ENCODE measurements at regions not wholly inside any gene's neighbourhood (a gene's known extent, or its start where the extent isn't known, plus 50 kb on each side); places are given as distances from the start of the nearest gene placed in this dataset.

GRCh38 chr19:28118235-28118634 is 1094.7 kb downstream of the UQCRFS1 start:
- TF ChIP-seq, protein P1, sequence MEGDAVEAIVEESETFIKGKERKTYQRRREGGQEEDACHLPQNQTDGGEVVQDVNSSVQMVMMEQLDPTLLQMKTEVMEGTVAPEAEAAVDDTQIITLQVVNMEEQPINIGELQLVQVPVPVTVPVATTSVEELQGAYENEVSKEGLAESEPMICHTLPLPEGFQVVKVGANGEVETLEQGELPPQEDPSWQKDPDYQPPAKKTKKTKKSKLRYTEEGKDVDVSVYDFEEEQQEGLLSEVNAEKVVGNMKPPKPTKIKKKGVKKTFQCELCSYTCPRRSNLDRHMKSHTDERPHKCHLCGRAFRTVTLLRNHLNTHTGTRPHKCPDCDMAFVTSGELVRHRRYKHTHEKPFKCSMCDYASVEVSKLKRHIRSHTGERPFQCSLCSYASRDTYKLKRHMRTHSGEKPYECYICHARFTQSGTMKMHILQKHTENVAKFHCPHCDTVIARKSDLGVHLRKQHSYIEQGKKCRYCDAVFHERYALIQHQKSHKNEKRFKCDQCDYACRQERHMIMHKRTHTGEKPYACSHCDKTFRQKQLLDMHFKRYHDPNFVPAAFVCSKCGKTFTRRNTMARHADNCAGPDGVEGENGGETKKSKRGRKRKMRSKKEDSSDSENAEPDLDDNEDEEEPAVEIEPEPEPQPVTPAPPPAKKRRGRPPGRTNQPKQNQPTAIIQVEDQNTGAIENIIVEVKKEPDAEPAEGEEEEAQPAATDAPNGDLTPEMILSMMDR (IDR thresholded peaks at IDR 0.05), result no peak
- TF ChIP-seq POLR2A (IDR thresholded peaks at IDR 0.05), result no peak
